Right cardiac atrium (tissue), 5 donors: ENCODE measurements at regions not wholly inside any gene's neighbourhood (a gene's known extent, or its start where the extent isn't known, plus 50 kb on each side); places are given as distances from the start of the nearest gene placed in this dataset.

Experiments
- ATAC-seq, 2 donors: fragments of 200-7000 bp; cut with Tn5 transposase; one replicate each; pipeline versions ENCODE4 v1.8.0 to v1.9.1; 2020; ENCODE audit warnings: moderate library complexity in 2 of 2, mild to moderate bottlenecking in 1 of 2
- DNase-seq, 3 donors: peaks; one replicate each; pipeline ENCODE4 v3.0.0-alpha.2; 2020
- H3K27ac ChIP-seq: one replicate; pipeline ENCODE4 v1.5.1; 2013; ENCODE audit warnings: mild to moderate bottlenecking, low read length, control low read depth, moderate library complexity
- H3K27me3 ChIP-seq: one replicate; pipeline ENCODE4 v1.6.1; 2013; ENCODE audit not compliant: control insufficient read depth, insufficient read depth
- H3K4me1 ChIP-seq: one replicate; pipeline ENCODE4 v1.6.1; 2013; ENCODE audit warnings: low read length; ENCODE audit not compliant: control insufficient read depth, insufficient read depth
- H3K4me3 ChIP-seq: one replicate; pipeline ENCODE4 v1.5.1; 2013; ENCODE audit warnings: low read length, control low read depth
- H3K9me3 ChIP-seq: one replicate; pipeline ENCODE4 v1.6.1; 2013; ENCODE audit warnings: low read length; ENCODE audit not compliant: control insufficient read depth
- WGBS: extraction: QIAGEN DNeasy Blood & Tissue Kit; methylation state at CpG from one replicate; pipeline ENCODE4 v1.1.7; 2013; 5-methylcytosine and 5-hydroxymethylcytosine counted together
- intact Hi-C, 4 donors: fragments of 100-400 bp; cut with DNase I; formaldehyde crosslinking; loops; one replicate each; pipeline versions ENCODE4 v1.11.0 to v1.14.0; 2022 to 2023
- donor health status: healthy with polysubstance abuse.
- donor health status: DM: no; HTN: yes; CAD: no.
- donor health status: DM: no; HTN: no; CAD: no.
- donor health status: DM: no; HTN: yes; CAD: no; lungs with severe emphysema.
- donor health status: DM: yes; HTN: yes; CAD: no.

GRCh38 chrX:40506201-40506985 lies 74.4 kb upstream of the ATP6AP2 start:
- intact Hi-C loops: no loop called here
- DNase-seq: no peak
- Histone ChIP-seq H3K4me1 (peaks cover 2% of the 10 kb centered on the region), H3K27me3 (no peaks in the 10 kb centered on the region), H3K4me3 (no peak overlapping the region), H3K27ac (no peak overlapping the region), H3K9me3 (no peaks in the 10 kb centered on the region)
- no peak for ATAC-seq
- 86% methylated on average over 7 of the region's 7 CpGs for WGBS

- WGBS: 52% methylated on average over 5 of the region's 5 CpGs
- Histone ChIP-seq H3K27me3 (no peaks in the 10 kb centered on the region), H3K9me3 (no peaks in the 10 kb centered on the region), H3K27ac (no peak overlapping the region), H3K4me3 (no peak overlapping the region), H3K4me1 (peaks cover 2% of the 10 kb centered on the region)
- DNase-seq: no peak
- no peak for ATAC-seq
- intact Hi-C loops: no loop called here
Observed at GRCh38 chrX:40504801-40505605, 75.8 kb upstream of the ATP6AP2 start.

GRCh38 chrX:40503094-40503493 lies 77.7 kb upstream of the ATP6AP2 start:
- no peak for ATAC-seq
- intact Hi-C loops: no loop called here
- no peaks in the 10 kb centered on the region for H3K9me3 ChIP-seq
- no peak overlapping the region for H3K4me3 ChIP-seq
- no peak overlapping the region for H3K27ac ChIP-seq
- DNase-seq: no peak
- no peaks in the 10 kb centered on the region for H3K27me3 ChIP-seq
- 96% methylated on average over 3 of the region's 3 CpGs for WGBS
- H3K4me1 ChIP-seq: no peaks in the 10 kb centered on the region

- Histone ChIP-seq H3K9me3 (no peaks in the 10 kb centered on the region), H3K27me3 (no peaks in the 10 kb centered on the region), H3K27ac (no peak overlapping the region), H3K4me3 (no peak overlapping the region), H3K4me1 (no peaks in the 10 kb centered on the region)
- intact Hi-C loops: no loop called here
- ATAC-seq (no peak), DNase-seq (no peak)
Observed at GRCh38 chrX:40502688-40503087, 78.1 kb upstream of the ATP6AP2 start.

GRCh38 chrX:40501164-40501855 lies 79.5 kb upstream of the ATP6AP2 start:
- no peak overlapping the region for H3K4me3 ChIP-seq
- H3K4me1 ChIP-seq: peaks cover 2% of the 10 kb centered on the region
- intact Hi-C loops: no loop called here
- no peaks in the 10 kb centered on the region for H3K9me3 ChIP-seq
- DNase-seq (no peak), ATAC-seq (no peak)
- 81% methylated on average over 11 of the region's 11 CpGs for WGBS
- no peak overlapping the region for H3K27ac ChIP-seq
- H3K27me3 ChIP-seq: no peaks in the 10 kb centered on the region

- ATAC-seq (peak; percentile 49 to 71), DNase-seq (peak in 2 of 3 donors; percentile 20 to 58)
- intact Hi-C loops: no loop called here
- H3K27me3 ChIP-seq: no peaks in the 10 kb centered on the region
- WGBS: 26% methylated on average over 4 of the region's 4 CpGs
- H3K27ac ChIP-seq: no peak overlapping the region
- H3K4me3 ChIP-seq: no peak overlapping the region
- peaks cover 2% of the 10 kb centered on the region for H3K4me1 ChIP-seq
- no peaks in the 10 kb centered on the region for H3K9me3 ChIP-seq
Observed at GRCh38 chrX:40496728-40497127, 84.0 kb upstream of the ATP6AP2 start.

- no peak for ATAC-seq
- Histone ChIP-seq H3K27ac (no peak overlapping the region), H3K4me1 (peaks cover 2% of the 10 kb centered on the region), H3K27me3 (no peaks in the 10 kb centered on the region), H3K4me3 (no peak overlapping the region), H3K9me3 (no peaks in the 10 kb centered on the region)
- WGBS: 4% methylated on average over 1 of the region's 1 CpG
- DNase-seq: no peak
- intact Hi-C loops: no loop called here
Observed at GRCh38 chrX:40495659-40496058, 85.1 kb upstream of the ATP6AP2 start.

- H3K4me3 ChIP-seq: no peak overlapping the region
- WGBS: 78% methylated on average over 2 of the region's 2 CpGs
- intact Hi-C loops: no loop called here
- H3K27me3 ChIP-seq: no peaks in the 10 kb centered on the region
- DNase-seq (no peak), ATAC-seq (no peak)
- no peaks in the 10 kb centered on the region for H3K9me3 ChIP-seq
- H3K27ac ChIP-seq: no peak overlapping the region
- peaks cover 2% of the 10 kb centered on the region for H3K4me1 ChIP-seq
Observed at GRCh38 chrX:40494005-40494404, 86.8 kb upstream of the ATP6AP2 start.

- WGBS: 97% methylated on average over 4 of the region's 4 CpGs
- ATAC-seq: no peak
- Histone ChIP-seq H3K4me1 (no peaks in the 10 kb centered on the region), H3K9me3 (no peaks in the 10 kb centered on the region), H3K4me3 (no peak overlapping the region), H3K27me3 (no peaks in the 10 kb centered on the region), H3K27ac (no peak overlapping the region)
- intact Hi-C loops: no loop called here
- DNase-seq: no peak
Observed at GRCh38 chrX:40488296-40488695, 92.5 kb upstream of the ATP6AP2 start.

- Histone ChIP-seq H3K27ac (no peak overlapping the region), H3K27me3 (no peaks in the 10 kb centered on the region), H3K4me1 (no peaks in the 10 kb centered on the region), H3K9me3 (no peaks in the 10 kb centered on the region), H3K4me3 (no peak overlapping the region)
- ATAC-seq (no peak), DNase-seq (no peak)
- WGBS: 97% methylated on average over 1 of the region's 1 CpG
- intact Hi-C loops: no loop called here
Observed at GRCh38 chrX:40485973-40486372, 94.8 kb upstream of the ATP6AP2 start.
